Naive thymus-derived CD8-positive, alpha-beta T cell (primary cell): ENCODE measurements at regions not wholly inside any gene's neighbourhood (a gene's known extent, or its start where the extent isn't known, plus 50 kb on each side); places are given as distances from the start of the nearest gene placed in this dataset.
"Not testable (repeated sequence)": the region's sequence is repeated elsewhere in the genome, so short reads cannot be mapped to it uniquely, and the experiment has no call there.

Source experiments
- ATAC-seq, 2 donors: fragments of 150-1000 bp; cut with Tn5 transposase in 1 of 2; sonication (Bioruptor Pico), chemical (Tn5 transposase) in 1 of 2; 1 replicate in 1 of 2; 2 replicates in 1 of 2; pipeline ENCODE4 v1.10.0; 2021; ENCODE audit warnings: mild to moderate bottlenecking in 2 of 2, moderate library complexity in 2 of 2
- POLR2A ChIA-PET: fragments of 350-600 bp; sonication (Branson Sonifier 250); formaldehyde crosslinking; loops from one replicate; lab custom pipeline; 2021; ENCODE audit warnings: antibody characterized with exemption; lab: Charles Lee
- DNase-seq, 10 donors: peaks; one replicate each; pipeline versions ENCODE4 v3.0.0 to v3.0.0-alpha.2; 2020 to 2022
- H3K27ac Mint-ChIP-seq, 10 donors: one replicate each; pipeline ENCODE4 v1.8.0; 2020 to 2022; ENCODE audit warnings: mild to moderate bottlenecking in 10 of 10, mixed read lengths in 10 of 10, moderate library complexity in 4 of 10, inconsistent platforms in 1 of 10
- H3K27me3 Mint-ChIP-seq, 5 donors: one replicate each; pipeline ENCODE4 v1.8.0; 2021 to 2022; ENCODE audit warnings: mixed read lengths in 5 of 5
- H3K36me3 Mint-ChIP-seq, 3 donors: one replicate each; pipeline ENCODE4 v1.8.0; 2020 to 2022; ENCODE audit warnings: mixed read lengths in 3 of 3, mild to moderate bottlenecking in 2 of 3, inconsistent platforms in 1 of 3
- H3K4me1 Mint-ChIP-seq, 4 donors: one replicate each; pipeline ENCODE4 v1.8.0; 2021 to 2022; ENCODE audit warnings: mixed read lengths in 4 of 4
- H3K4me3 Mint-ChIP-seq, 10 donors: one replicate each; pipeline ENCODE4 v1.8.0; 2020 to 2022; ENCODE audit warnings: mild to moderate bottlenecking in 10 of 10, mixed read lengths in 10 of 10, moderate library complexity in 6 of 10, inconsistent platforms in 1 of 10
- H3K9me3 Mint-ChIP-seq, 9 donors: one replicate each; pipeline ENCODE4 v1.8.0; 2020 to 2022; ENCODE audit warnings: mixed read lengths in 9 of 9, mild to moderate bottlenecking in 3 of 9, inconsistent platforms in 1 of 9, moderate library complexity in 1 of 9

DNA sequence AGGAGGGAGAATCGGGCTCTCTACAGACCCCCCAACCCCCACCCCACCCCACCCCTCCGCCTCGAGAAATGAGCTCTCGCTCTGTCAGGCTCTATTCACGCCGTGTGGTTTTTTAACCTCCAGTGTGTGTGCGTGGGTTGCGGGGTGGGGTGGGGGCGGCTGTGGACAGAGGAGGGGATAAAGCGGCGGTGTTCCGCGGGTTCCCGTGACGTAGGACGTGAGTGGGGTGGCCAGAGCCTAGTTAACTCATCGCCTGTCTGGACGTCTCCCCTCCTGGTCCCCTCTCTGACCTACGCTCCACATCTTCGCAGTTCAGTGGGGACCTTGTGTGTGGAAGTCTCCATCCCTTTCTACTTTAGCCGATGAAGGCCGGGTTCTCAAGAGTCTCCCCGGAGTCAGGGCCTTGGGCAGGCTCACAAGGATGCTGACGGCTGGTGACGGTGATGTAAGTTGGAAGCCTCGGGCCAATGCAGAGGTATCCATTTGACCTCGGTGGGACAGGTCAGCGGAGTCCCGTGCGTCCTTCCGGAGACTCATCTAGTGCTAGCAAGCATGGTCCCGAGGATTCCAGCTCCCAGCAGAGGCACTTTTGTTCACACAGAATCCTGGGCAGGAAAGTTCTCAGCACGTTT lies 1507.1 kb upstream of the DEFB115 start:
- Mint-ChIP-seq H3K4me3 (no peak overlapping the region), H3K4me1 (peaks cover 0 to 22% (median under 1%) of the 10 kb centered on the region in 4 donors), H3K36me3 (peaks cover 0 to 8% (median under 1%) of the 10 kb centered on the region in 3 donors), H3K27ac (no peak overlapping the region), H3K9me3 (peaks cover 0 to 56% (median 34%) of the 10 kb centered on the region in 9 donors), H3K27me3 (peaks cover 2 to 39% (median 9%) of the 10 kb centered on the region in 5 donors)
- POLR2A ChIA-PET = no interaction called here
- ATAC-seq = no peak
- no peak for DNase-seq

DNA sequence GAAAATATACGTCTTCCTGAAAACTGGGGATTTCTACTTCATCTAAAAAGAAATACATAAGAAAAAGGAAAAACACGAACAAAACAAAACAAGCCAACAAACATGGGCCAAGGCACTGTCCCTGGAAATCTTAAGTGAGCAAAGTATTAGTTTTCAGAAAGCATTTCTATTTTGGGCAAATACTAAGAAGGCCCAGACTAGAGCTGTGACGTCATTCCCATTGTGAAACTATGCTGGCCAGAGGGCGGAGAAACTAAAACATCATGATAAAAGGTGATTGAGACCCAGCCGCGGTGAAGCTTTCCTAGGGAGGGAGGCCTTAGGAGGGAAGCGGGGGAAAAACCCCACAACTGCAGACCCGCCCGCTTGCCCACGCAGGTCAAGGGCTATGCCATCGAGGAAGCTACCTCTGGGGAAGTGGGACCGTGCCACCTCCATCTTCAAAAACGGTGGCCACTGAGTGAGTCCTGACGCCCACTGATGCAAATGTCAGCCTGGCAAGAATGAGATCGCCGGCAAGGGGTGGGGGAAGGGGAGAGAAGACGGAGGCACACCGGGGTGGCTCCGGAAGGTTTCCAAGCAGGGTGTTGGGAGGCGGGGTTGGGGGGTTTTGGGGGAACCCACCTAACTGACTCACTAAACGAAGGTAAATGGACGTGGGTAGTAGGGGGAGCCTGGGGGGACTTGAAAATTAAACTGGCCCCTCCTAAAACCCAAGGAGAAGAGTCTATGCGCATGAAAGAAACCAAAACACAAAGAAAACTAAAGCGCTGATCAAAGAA lies 1504.6 kb upstream of the DEFB115 start:
- H3K27me3 Mint-ChIP-seq = peaks cover 2 to 47% (median 9%) of the 10 kb centered on the region in 5 donors
- peak in 1 of 10 donors; percentile 38 for DNase-seq
- POLR2A ChIA-PET = not testable (repeated sequence)

GRCh38 chr20:29753426-29753746 lies 1504.1 kb upstream of the DEFB115 start:
- H3K9me3 Mint-ChIP-seq = peaks cover 0 to 64% (median 38%) of the 10 kb centered on the region in 9 donors
- H3K36me3 Mint-ChIP-seq, ATAC-seq, POLR2A ChIA-PET: not testable (repeated sequence)
- H3K4me1 Mint-ChIP-seq = peaks cover 0 to 27% (median under 1%) of the 10 kb centered on the region in 4 donors
- peaks cover 2 to 47% (median 9%) of the 10 kb centered on the region in 5 donors for H3K27me3 Mint-ChIP-seq
- peak overlapping the region in 4 of 10 donors; percentile 44 to 83 (median 80) for H3K4me3 Mint-ChIP-seq
- DNase-seq = peak in 2 of 10 donors; percentile 64 to 66
- peak overlapping the region in 4 of 10 donors; percentile 12 to 94 (median 56) for H3K27ac Mint-ChIP-seq

More for the DNA sequence above, 1504.6 kb upstream of the DEFB115 start:
- H3K27ac Mint-ChIP-seq = peak overlapping the region in 5 of 10 donors; percentile 14 to 94 (median 84)
- not testable (repeated sequence) for ATAC-seq, H3K36me3 Mint-ChIP-seq
- peaks cover 0 to 27% (median under 1%) of the 10 kb centered on the region in 4 donors for H3K4me1 Mint-ChIP-seq
- peak overlapping the region in 5 of 10 donors; percentile 41 to 83 (median 78) for H3K4me3 Mint-ChIP-seq
- peaks cover 0 to 62% (median 36%) of the 10 kb centered on the region in 9 donors for H3K9me3 Mint-ChIP-seq

DNA sequence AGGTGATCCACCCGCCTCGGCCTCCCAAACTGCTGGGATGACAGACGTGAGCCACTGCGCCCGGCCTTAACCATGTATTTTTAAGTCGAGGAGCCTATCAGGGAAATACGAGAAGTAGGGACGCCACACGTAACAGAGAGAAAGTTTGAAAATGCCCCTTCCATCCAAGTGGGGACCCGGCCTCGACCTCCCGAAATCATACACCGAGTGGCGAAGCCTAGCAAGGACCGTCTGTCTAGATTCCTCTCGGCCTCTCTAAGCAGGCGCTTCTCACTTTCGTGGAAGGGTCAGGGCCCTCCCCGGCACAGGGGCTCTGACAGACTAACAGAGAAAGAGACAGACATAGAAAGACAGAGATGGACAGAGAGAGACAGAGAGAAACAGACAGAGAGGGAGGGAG lies 1503.6 kb upstream of the DEFB115 start:
- ATAC-seq, POLR2A ChIA-PET, H3K36me3 Mint-ChIP-seq: not testable (repeated sequence)
- H3K4me1 Mint-ChIP-seq = peaks cover 0 to 27% (median under 1%) of the 10 kb centered on the region in 4 donors
- H3K27ac Mint-ChIP-seq = peak overlapping the region in 3 of 10 donors; percentile 12 to 94 (median 24)
- DNase-seq = peak in 1 of 10 donors; percentile 56
- H3K4me3 Mint-ChIP-seq = peak overlapping the region in 2 of 10 donors; percentile 78 to 81
- H3K27me3 Mint-ChIP-seq = peaks cover 2 to 47% (median 9%) of the 10 kb centered on the region in 5 donors
- H3K9me3 Mint-ChIP-seq = peaks cover 0 to 64% (median 38%) of the 10 kb centered on the region in 9 donors

GRCh38 chr20:29755854-29756498 lies 1501.5 kb upstream of the DEFB115 start:
- H3K36me3 Mint-ChIP-seq, ATAC-seq, DNase-seq, POLR2A ChIA-PET, H3K4me3 Mint-ChIP-seq: not testable (repeated sequence)
- peak overlapping the region in 2 of 10 donors; percentile 51 to 88 for H3K27ac Mint-ChIP-seq
- H3K27me3 Mint-ChIP-seq = peaks cover 2 to 44% (median 9%) of the 10 kb centered on the region in 5 donors
- peaks cover 0 to 27% (median 0%) of the 10 kb centered on the region in 4 donors for H3K4me1 Mint-ChIP-seq
- peaks cover 0 to 62% (median 36%) of the 10 kb centered on the region in 9 donors for H3K9me3 Mint-ChIP-seq

DNA sequence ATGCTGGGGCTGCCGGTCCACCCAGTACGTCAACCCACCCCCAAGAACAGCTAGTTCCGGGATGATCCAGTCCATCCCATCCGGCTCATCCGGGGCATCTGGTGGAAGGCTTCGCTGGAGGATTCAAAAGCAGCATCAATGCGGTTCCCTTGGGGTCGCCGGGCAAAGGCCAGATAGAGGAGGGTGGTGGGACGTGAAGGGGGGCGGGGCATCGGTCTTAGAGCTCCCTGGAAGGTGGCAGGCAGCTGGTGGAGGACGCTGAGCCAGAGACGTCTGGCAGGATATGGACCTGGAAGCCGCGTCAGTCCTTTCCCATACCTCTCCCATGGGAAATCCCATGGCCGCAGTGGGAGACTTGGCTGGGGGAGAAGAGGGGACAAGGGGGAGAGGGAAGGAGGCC lies 1500.8 kb upstream of the DEFB115 start:
- peak in 1 of 10 donors; percentile 55 for DNase-seq
- no peak for ATAC-seq
- Mint-ChIP-seq H3K36me3 (peaks cover 0 to 5% (median 5%) of the 10 kb centered on the region in 3 donors), H3K4me1 (peaks cover 0 to 20% (median 0%) of the 10 kb centered on the region in 4 donors), H3K27ac (no peak overlapping the region), H3K4me3 (no peak overlapping the region), H3K27me3 (peaks cover 2 to 40% (median 4%) of the 10 kb centered on the region in 5 donors), H3K9me3 (peaks cover 2 to 60% (median 32%) of the 10 kb centered on the region in 9 donors)
- POLR2A ChIA-PET = no interaction called here

GRCh38 chr20:29761621-29762385 lies 1495.7 kb upstream of the DEFB115 start:
- POLR2A ChIA-PET, ATAC-seq, H3K4me1 Mint-ChIP-seq, H3K36me3 Mint-ChIP-seq, DNase-seq: not testable (repeated sequence)
- peaks cover 0 to 42% (median 19%) of the 10 kb centered on the region in 9 donors for H3K9me3 Mint-ChIP-seq
- H3K27me3 Mint-ChIP-seq = peaks cover 0 to 28% (median 0%) of the 10 kb centered on the region in 5 donors
- H3K27ac Mint-ChIP-seq = peak overlapping the region in 1 of 10 donors; percentile 51
- peak overlapping the region in 1 of 10 donors; percentile 74 for H3K4me3 Mint-ChIP-seq

- POLR2A ChIA-PET = no interaction called here
- H3K27me3 Mint-ChIP-seq = peaks cover 0 to 23% (median 0%) of the 10 kb centered on the region in 5 donors
- ATAC-seq = no peak
- peaks cover 0 to 4% (median 0%) of the 10 kb centered on the region in 4 donors for H3K4me1 Mint-ChIP-seq
- no peak for DNase-seq
- peak overlapping the region in 1 of 10 donors; percentile 20 for H3K4me3 Mint-ChIP-seq
- peaks cover 0 to 5% (median 0%) of the 10 kb centered on the region in 3 donors for H3K36me3 Mint-ChIP-seq
- peaks cover 0 to 41% (median 12%) of the 10 kb centered on the region in 9 donors for H3K9me3 Mint-ChIP-seq
- H3K27ac Mint-ChIP-seq = no peak overlapping the region
Measured at GRCh38 chr20:29762620-29763019, 1494.8 kb upstream of the DEFB115 start.

- peaks cover 0 to 5% (median 0%) of the 10 kb centered on the region in 3 donors for H3K36me3 Mint-ChIP-seq
- DNase-seq = no peak
- POLR2A ChIA-PET = no interaction called here
- H3K4me3 Mint-ChIP-seq = peak overlapping the region in 1 of 10 donors; percentile 29
- no peak for ATAC-seq
- H3K4me1 Mint-ChIP-seq = peaks cover 0 to 4% (median 0%) of the 10 kb centered on the region in 4 donors
- H3K27ac Mint-ChIP-seq = no peak overlapping the region
- H3K27me3 Mint-ChIP-seq = peaks cover 0 to 23% (median 0%) of the 10 kb centered on the region in 5 donors
- H3K9me3 Mint-ChIP-seq = peaks cover 0 to 38% (median 14%) of the 10 kb centered on the region in 9 donors
Measured at GRCh38 chr20:29763821-29764511, 1493.5 kb upstream of the DEFB115 start.

- H3K36me3 Mint-ChIP-seq, ATAC-seq, H3K4me1 Mint-ChIP-seq, POLR2A ChIA-PET: not testable (repeated sequence)
- DNase-seq = peak in 1 of 10 donors; percentile 60
- Mint-ChIP-seq H3K27me3 (peaks cover 0 to 23% (median 0%) of the 10 kb centered on the region in 5 donors), H3K27ac (peak overlapping the region in 1 of 10 donors; percentile 8), H3K4me3 (peak overlapping the region in 3 of 10 donors; percentile 14 to 77 (median 44)), H3K9me3 (peaks cover 0 to 38% (median 14%) of the 10 kb centered on the region in 9 donors)
Measured at GRCh38 chr20:29764922-29765610, 1492.4 kb upstream of the DEFB115 start.

DNA sequence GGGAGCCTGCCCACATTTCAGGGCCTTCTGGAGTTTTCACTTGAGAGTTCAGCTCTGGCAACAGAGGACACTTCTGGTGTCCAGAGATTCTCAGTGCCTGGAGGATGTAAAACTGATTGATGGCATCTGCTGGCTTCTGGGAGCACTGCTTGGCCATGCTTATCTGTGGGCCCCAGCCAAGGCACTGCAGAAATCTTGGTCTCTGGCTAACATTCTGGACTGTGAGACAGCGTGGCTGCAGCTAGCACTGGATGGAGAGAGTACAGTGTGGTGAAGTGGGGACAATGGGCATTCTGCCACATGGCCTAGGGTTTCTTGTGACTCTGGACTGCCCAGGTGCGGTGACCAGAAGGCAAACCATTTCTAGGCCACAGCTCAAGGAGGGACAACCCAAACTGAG lies 1479.4 kb upstream of the DEFB115 start:
- H3K9me3 Mint-ChIP-seq = peaks cover 0 to 48% (median 34%) of the 10 kb centered on the region in 9 donors
- not testable (repeated sequence) for H3K4me3 Mint-ChIP-seq

More for the DNA sequence above, 1479.4 kb upstream of the DEFB115 start:
- ATAC-seq, DNase-seq, H3K27ac Mint-ChIP-seq, H3K27me3 Mint-ChIP-seq, H3K4me1 Mint-ChIP-seq, POLR2A ChIA-PET: not testable (repeated sequence)
- H3K36me3 Mint-ChIP-seq = peaks cover 0 to 23% (median 0%) of the 10 kb centered on the region in 3 donors
